ENCODE measurements at regions not wholly inside any gene's neighbourhood (a gene's known extent, or its start where the extent isn't known, plus 50 kb on each side); places are given as distances from the start of the nearest gene placed in this dataset.
"Not testable (repeated sequence)": the region's sequence is repeated elsewhere in the genome, so short reads cannot be mapped to it uniquely, and the experiment has no call there.

GRCh38 chr14:86938320-86938719 is 1054.7 kb downstream of the GALC start:
- no peak for ATAC-seq
- intact Hi-C loops (cut with DNase I) = no loop called here
- Histone ChIP-seq H3K4me1 (ENCODE audit: control insufficient read depth, insufficient read depth, low read length) (no peaks in the 10 kb centered on the region), H3K27ac (ENCODE audit: low read length) (no peak overlapping the region), H3K27me3 (ENCODE audit: control insufficient read depth, insufficient read depth) (no peaks in the 10 kb centered on the region), H3K4me3 (ENCODE audit: low read length) (no peak overlapping the region), H3K9me3 (ENCODE audit: control insufficient read depth, low read length) (no peaks in the 10 kb centered on the region)
- DNase-seq = no peak
- WGBS = 76% methylated on average over 8 of the region's 8 CpGs

GRCh38 chr14:86936556-86936955 is 1056.4 kb downstream of the GALC start:
- Histone ChIP-seq H3K27ac (ENCODE audit: low read length) (no peak overlapping the region), H3K4me1 (ENCODE audit: control insufficient read depth, insufficient read depth, low read length) (no peaks in the 10 kb centered on the region), H3K9me3 (ENCODE audit: control insufficient read depth, low read length) (no peaks in the 10 kb centered on the region), H3K27me3 (ENCODE audit: control insufficient read depth, insufficient read depth) (no peaks in the 10 kb centered on the region), H3K4me3 (ENCODE audit: low read length) (no peak overlapping the region)
- intact Hi-C loops (cut with DNase I) = no loop called here
- DNase-seq = no peak
- WGBS = 81% methylated on average over 2 of the region's 2 CpGs
- ATAC-seq = no peak

GRCh38 chr14:86935241-86935885 is 1057.6 kb downstream of the GALC start:
- intact Hi-C loops (cut with DNase I) = no loop called here
- no peak for DNase-seq
- Histone ChIP-seq H3K27ac (ENCODE audit: low read length) (no peak overlapping the region), H3K4me3 (ENCODE audit: low read length) (no peak overlapping the region), H3K27me3 (ENCODE audit: control insufficient read depth, insufficient read depth) (no peaks in the 10 kb centered on the region), H3K9me3 (ENCODE audit: control insufficient read depth, low read length) (no peaks in the 10 kb centered on the region), H3K4me1 (ENCODE audit: control insufficient read depth, insufficient read depth, low read length) (no peaks in the 10 kb centered on the region)
- ATAC-seq = no peak
- 41% methylated on average over 8 of the region's 8 CpGs for WGBS

GRCh38 chr14:86933958-86934595 is 1058.9 kb downstream of the GALC start:
- 78% methylated on average over 7 of the region's 7 CpGs for WGBS
- intact Hi-C loops (cut with DNase I) = no loop called here

GRCh38 chr14:86933460-86933859 is 1059.5 kb downstream of the GALC start:
- WGBS = 89% methylated on average over 2 of the region's 2 CpGs
- intact Hi-C loops (cut with DNase I) = no loop called here

More at GRCh38 chr14:86933958-86934595, 1058.9 kb downstream of the GALC start:
- Histone ChIP-seq H3K9me3 (ENCODE audit: control insufficient read depth, low read length) (no peaks in the 10 kb centered on the region), H3K4me3 (ENCODE audit: low read length) (no peak overlapping the region), H3K27me3 (ENCODE audit: control insufficient read depth, insufficient read depth) (no peaks in the 10 kb centered on the region), H3K27ac (ENCODE audit: low read length) (no peak overlapping the region), H3K4me1 (ENCODE audit: control insufficient read depth, insufficient read depth, low read length) (no peaks in the 10 kb centered on the region)
- DNase-seq = no peak
- ATAC-seq = no peak

GRCh38 chr14:86915406-86915805 is 1077.6 kb downstream of the GALC start:
- 40% methylated on average over 2 of the region's 2 CpGs for WGBS
- H3K9me3 ChIP-seq (ENCODE audit: control insufficient read depth, low read length) = no peaks in the 10 kb centered on the region

More at GRCh38 chr14:86933460-86933859, 1059.5 kb downstream of the GALC start:
- Histone ChIP-seq H3K9me3 (ENCODE audit: control insufficient read depth, low read length) (no peaks in the 10 kb centered on the region), H3K27ac (ENCODE audit: low read length) (no peak overlapping the region), H3K4me1 (ENCODE audit: control insufficient read depth, insufficient read depth, low read length) (no peaks in the 10 kb centered on the region), H3K27me3 (ENCODE audit: control insufficient read depth, insufficient read depth) (no peaks in the 10 kb centered on the region), H3K4me3 (ENCODE audit: low read length) (no peak overlapping the region)
- ATAC-seq = no peak
- DNase-seq = no peak

GRCh38 chr14:86912709-86913108 is 1080.3 kb downstream of the GALC start:
- no peak overlapping the region for H3K27ac ChIP-seq (ENCODE audit: low read length)
- H3K27me3 ChIP-seq (ENCODE audit: control insufficient read depth, insufficient read depth) = no peaks in the 10 kb centered on the region
- intact Hi-C loops (cut with DNase I) = no loop called here
- no peak overlapping the region for H3K4me3 ChIP-seq (ENCODE audit: low read length)
- no peak for ATAC-seq
- DNase-seq = no peak
- no peaks in the 10 kb centered on the region for H3K4me1 ChIP-seq (ENCODE audit: control insufficient read depth, insufficient read depth, low read length)
- no peaks in the 10 kb centered on the region for H3K9me3 ChIP-seq (ENCODE audit: control insufficient read depth, low read length)

More at GRCh38 chr14:86915406-86915805, 1077.6 kb downstream of the GALC start:
- no peak for ATAC-seq
- H3K4me1 ChIP-seq (ENCODE audit: control insufficient read depth, insufficient read depth, low read length) = no peaks in the 10 kb centered on the region
- intact Hi-C loops (cut with DNase I) = no loop called here
- no peak overlapping the region for H3K27ac ChIP-seq (ENCODE audit: low read length)
- no peaks in the 10 kb centered on the region for H3K27me3 ChIP-seq (ENCODE audit: control insufficient read depth, insufficient read depth)
- no peak for DNase-seq
- H3K4me3 ChIP-seq (ENCODE audit: low read length) = no peak overlapping the region

- ATAC-seq (no peak), DNase-seq (no peak)
- no peaks in the 10 kb centered on the region for H3K4me1 ChIP-seq (ENCODE audit: control insufficient read depth, insufficient read depth, low read length)
- H3K4me3 ChIP-seq (ENCODE audit: low read length) = no peak overlapping the region
- H3K9me3 ChIP-seq (ENCODE audit: control insufficient read depth, low read length) = no peaks in the 10 kb centered on the region
- no peaks in the 10 kb centered on the region for H3K27me3 ChIP-seq (ENCODE audit: control insufficient read depth, insufficient read depth)
- WGBS = 79% methylated on average over 6 of the region's 6 CpGs
- intact Hi-C loops (cut with DNase I) = no loop called here
- H3K27ac ChIP-seq (ENCODE audit: low read length) = no peak overlapping the region
Observed at GRCh38 chr14:86911486-86911885, 1081.5 kb downstream of the GALC start.

- H3K9me3 ChIP-seq (ENCODE audit: control insufficient read depth, low read length); intact Hi-C loops (cut with DNase I); H3K4me3 ChIP-seq (ENCODE audit: low read length); H3K27me3 ChIP-seq (ENCODE audit: control insufficient read depth, insufficient read depth); H3K4me1 ChIP-seq (ENCODE audit: control insufficient read depth, insufficient read depth, low read length); ATAC-seq; H3K27ac ChIP-seq (ENCODE audit: low read length): not testable (repeated sequence)
- WGBS = 96% methylated on average over 47 of the region's 48 CpGs
- peak in 2 of 3 donors; percentile 37 to 42 for DNase-seq
Observed at GRCh38 chr14:86905386-86905926, 1087.5 kb downstream of the GALC start.

GRCh38 chr14:86902176-86902950 is 1090.6 kb downstream of the GALC start:
- intact Hi-C loops (cut with DNase I) = no loop called here
- H3K4me3 ChIP-seq (ENCODE audit: low read length) = no peak overlapping the region
- H3K9me3 ChIP-seq (ENCODE audit: control insufficient read depth, low read length) = no peaks in the 10 kb centered on the region
- 50% methylated on average over 7 of the region's 7 CpGs for WGBS
- H3K27ac ChIP-seq (ENCODE audit: low read length) = no peak overlapping the region
- DNase-seq (no peak), ATAC-seq (peak in 1 of 2 donors; percentile 60)
- no peaks in the 10 kb centered on the region for H3K4me1 ChIP-seq (ENCODE audit: control insufficient read depth, insufficient read depth, low read length)
- H3K27me3 ChIP-seq (ENCODE audit: control insufficient read depth, insufficient read depth) = no peaks in the 10 kb centered on the region
